SK-N-SH (cell line): ENCODE measurements at regions not wholly inside any gene's neighbourhood (a gene's known extent, or its start where the extent isn't known, plus 50 kb on each side); places are given as distances from the start of the nearest gene placed in this dataset.

Experiments used
- CTCF ChIP-seq: fragments of 200-600 bp; sonication (generic); IDR thresholded peaks from 2 replicates; pipeline ENCODE4 v1.6.1; 2017; ENCODE audit warnings: antibody characterized with exemption, mild to moderate bottlenecking, moderate library complexity
- EP300 ChIP-seq, 2 experiments: IDR thresholded peaks; 2 replicates each; pipeline versions ENCODE4 v1.4.0 to v1.6.1; 2012; ENCODE audit warnings: borderline replicate concordance in 1 of 2, low read depth in 1 of 2, low read length in 1 of 2
- TAF1 ChIP-seq: IDR thresholded peaks from 2 replicates; pipeline ENCODE4 v1.6.1; 2012; ENCODE audit warnings: low read depth, mild to moderate bottlenecking, low read length, moderate library complexity, borderline replicate concordance

GRCh38 chr22:47793304-47794101 is 1031.1 kb downstream of the TBC1D22A start:
- TF ChIP-seq CTCF (no peak), TAF1 (no peak), EP300 (IDR thresholded peaks at IDR 0.05; ENCODE audit: borderline replicate concordance in 1 of 2, low read depth in 1 of 2, low read length in 1 of 2) (no peak)
